ENCODE measurements at regions not wholly inside any gene's neighbourhood (a gene's known extent, or its start where the extent isn't known, plus 50 kb on each side); places are given as distances from the start of the nearest gene placed in this dataset.

- no peak for TF ChIP-seq CTCF (IDR thresholded peaks at IDR 0.05; ENCODE audit: low read depth, low read length, missing input control)
These were observed 251.0 kb upstream of the STARD13 start (continued) for GRCh38 chr13:33536601-33537000.

GRCh38 chr13:33537026-33537425 lies 251.5 kb upstream of the STARD13 start:
- Histone ChIP-seq H3K9ac (ENCODE audit: low read depth in 1 of 2, low read length in 2 of 2) (no peak overlapping the region), H3K27ac (ENCODE audit: low read depth in 1 of 2, low read length in 2 of 2) (no peak overlapping the region)

GRCh38 chr13:33537676-33538075 lies 252.1 kb upstream of the STARD13 start:
- Histone ChIP-seq H3K9ac (ENCODE audit: low read depth in 1 of 2, low read length in 2 of 2) (no peak overlapping the region), H3K4me3 (ENCODE audit: low read depth in 1 of 3, low read length in 3 of 3) (no peak overlapping the region), H3K27ac (ENCODE audit: low read depth in 1 of 2, low read length in 2 of 2) (no peak overlapping the region), H3K36me3 (ENCODE audit: control insufficient read depth in 4 of 4, insufficient read depth in 3 of 4, low read depth in 1 of 4, low read length in 3 of 4) (no peaks in the 10 kb centered on the region), H3K27me3 (ENCODE audit: control insufficient read depth in 4 of 4, insufficient read depth in 4 of 4, low read length in 3 of 4) (no peaks in the 10 kb centered on the region), H3K9me3 (ENCODE audit: control insufficient read depth in 4 of 4, low read length in 3 of 4) (no peaks in the 10 kb centered on the region), H3K4me1 (ENCODE audit: control insufficient read depth in 4 of 4, insufficient read depth in 4 of 4, low read length in 3 of 4) (peaks cover 0 to 9% (median 1%) of the 10 kb centered on the region in 4 donors)
- 86% methylated on average over 2 of the region's 2 CpGs for WGBS
- no peak for DNase-seq (ENCODE audit: low spot score)
- TF ChIP-seq GABPA (IDR thresholded peaks at IDR 0.05 in 1 of 2, conservative IDR thresholded peaks at IDR 0.05 in 1 of 2) (no peak), FOXA1 (IDR thresholded peaks at IDR 0.05) (no peak), HNF4G (IDR thresholded peaks at IDR 0.05) (no peak), ZBTB33 (IDR thresholded peaks at IDR 0.05) (no peak), TAF1 (conservative IDR thresholded peaks at IDR 0.05) (no peak), RXRA (IDR thresholded peaks at IDR 0.05) (no peak), REST (IDR thresholded peaks at IDR 0.05) (no peak), YY1 (IDR thresholded peaks at IDR 0.05) (no peak), ATF3 (IDR thresholded peaks at IDR 0.05) (no peak)

More at GRCh38 chr13:33537026-33537425, 251.5 kb upstream of the STARD13 start:
- H3K4me3 ChIP-seq (ENCODE audit: low read depth in 1 of 3, low read length in 3 of 3): no peak overlapping the region
- H3K4me1 ChIP-seq (ENCODE audit: control insufficient read depth in 4 of 4, insufficient read depth in 4 of 4, low read length in 3 of 4): peaks cover 0 to 9% (median 1%) of the 10 kb centered on the region in 4 donors
- no peaks in the 10 kb centered on the region for H3K36me3 ChIP-seq (ENCODE audit: control insufficient read depth in 4 of 4, insufficient read depth in 3 of 4, low read depth in 1 of 4, low read length in 3 of 4)
- TF ChIP-seq SP1 (IDR thresholded peaks at IDR 0.05): no peak
- DNase-seq (ENCODE audit: low spot score): no peak
- no peaks in the 10 kb centered on the region for H3K9me3 ChIP-seq (ENCODE audit: control insufficient read depth in 4 of 4, low read length in 3 of 4)
- WGBS: 64% methylated on average over 5 of the region's 5 CpGs
- no peaks in the 10 kb centered on the region for H3K27me3 ChIP-seq (ENCODE audit: control insufficient read depth in 4 of 4, insufficient read depth in 4 of 4, low read length in 3 of 4)
